Upper lobe of right lung (tissue), 1 donor: ENCODE measurements at regions not wholly inside any gene's neighbourhood (a gene's known extent, or its start where the extent isn't known, plus 50 kb on each side); places are given as distances from the start of the nearest gene placed in this dataset.

Experiments used
- ATAC-seq: fragments of 200-7000 bp; cut with Tn5 transposase; one replicate; pipeline ENCODE4 v1.9.1; 2020; ENCODE audit warnings: mild to moderate bottlenecking, moderate library complexity
- DNase-seq: peaks from one replicate; pipeline ENCODE4 v3.0.0-alpha.2; 2020
- H3K27ac ChIP-seq: fragments of 200-600 bp; one replicate; pipeline ENCODE4 v1.8.0; 2022
- H3K27me3 ChIP-seq: fragments of 200-600 bp; one replicate; pipeline ENCODE4 v1.8.0; 2022; ENCODE audit warnings: mild to moderate bottlenecking
- H3K36me3 ChIP-seq: fragments of 200-600 bp; one replicate; pipeline ENCODE4 v1.8.0; 2022
- H3K4me1 ChIP-seq: fragments of 200-600 bp; one replicate; pipeline ENCODE4 v1.8.0; 2022
- H3K4me3 ChIP-seq: fragments of 200-600 bp; one replicate; pipeline ENCODE4 v1.8.0; 2022; ENCODE audit warnings: mild to moderate bottlenecking
- H3K9me3 ChIP-seq: fragments of 200-600 bp; one replicate; pipeline ENCODE4 v1.8.0; 2022
- CTCF ChIP-seq: fragments of 200-600 bp; IDR thresholded peaks from one replicate; pipeline ENCODE4 v1.8.0; 2022; ENCODE audit warnings: antibody characterized with exemption
- intact Hi-C: fragments of 100-400 bp; cut with DNase I; formaldehyde crosslinking; loops from one replicate; pipeline ENCODE4 v1.11.0; 2022
- donor health status: DM: no; HTN: yes; CAD: no; lungs with severe emphysema.

- Histone ChIP-seq H3K4me3 (no peak overlapping the region), H3K27ac (no peak overlapping the region), H3K4me1 (no peaks in the 10 kb centered on the region), H3K9me3 (no peaks in the 10 kb centered on the region), H3K36me3 (no peaks in the 10 kb centered on the region), H3K27me3 (no peaks in the 10 kb centered on the region)
- no peak for TF ChIP-seq CTCF
- no peak for DNase-seq
- intact Hi-C loops = no loop called here
- no peak for ATAC-seq
Measured at GRCh38 chr10:55870186-55870585, 490.9 kb downstream of the ZWINT start.

- intact Hi-C loops = no loop called here
- no peaks in the 10 kb centered on the region for H3K9me3 ChIP-seq
- peak; percentile 53 for ATAC-seq
- no peak overlapping the region for H3K27ac ChIP-seq
- TF ChIP-seq CTCF = no peak
- H3K4me1 ChIP-seq = no peaks in the 10 kb centered on the region
- no peak for DNase-seq
- no peaks in the 10 kb centered on the region for H3K36me3 ChIP-seq
- H3K4me3 ChIP-seq = no peak overlapping the region
- H3K27me3 ChIP-seq = no peaks in the 10 kb centered on the region
Measured at GRCh38 chr10:55867848-55868247, 493.2 kb downstream of the ZWINT start.

- Histone ChIP-seq H3K4me3 (no peak overlapping the region), H3K27me3 (no peaks in the 10 kb centered on the region), H3K9me3 (no peaks in the 10 kb centered on the region), H3K4me1 (no peaks in the 10 kb centered on the region), H3K27ac (no peak overlapping the region), H3K36me3 (no peaks in the 10 kb centered on the region)
- ATAC-seq = no peak
- no peak for DNase-seq
- no peak for TF ChIP-seq CTCF
- intact Hi-C loops = no loop called here
Measured at GRCh38 chr10:55858730-55859129, 502.3 kb downstream of the ZWINT start.

- Histone ChIP-seq H3K4me1 (no peaks in the 10 kb centered on the region), H3K36me3 (no peaks in the 10 kb centered on the region), H3K27me3 (no peaks in the 10 kb centered on the region), H3K9me3 (no peaks in the 10 kb centered on the region), H3K4me3 (no peak overlapping the region), H3K27ac (no peak overlapping the region)
- ATAC-seq (no peak), DNase-seq (no peak)
- no peak for TF ChIP-seq CTCF
- intact Hi-C loops = no loop called here
Measured at GRCh38 chr10:55852900-55853299, 508.2 kb downstream of the ZWINT start.

GRCh38 chr10:55837273-55837672 is 523.8 kb downstream of the ZWINT start:
- H3K9me3 ChIP-seq = no peaks in the 10 kb centered on the region
- TF ChIP-seq CTCF = no peak
- no peak overlapping the region for H3K4me3 ChIP-seq
- no peak overlapping the region for H3K27ac ChIP-seq
- no peaks in the 10 kb centered on the region for H3K27me3 ChIP-seq
- H3K4me1 ChIP-seq = no peaks in the 10 kb centered on the region
- ATAC-seq = no peak
- DNase-seq = no peak
- H3K36me3 ChIP-seq = no peaks in the 10 kb centered on the region
- intact Hi-C loops = no loop called here

GRCh38 chr10:55822096-55822495 is 539.0 kb downstream of the ZWINT start:
- no peaks in the 10 kb centered on the region for H3K9me3 ChIP-seq
- ATAC-seq (no peak), DNase-seq (no peak)
- no peaks in the 10 kb centered on the region for H3K36me3 ChIP-seq
- H3K27ac ChIP-seq = no peak overlapping the region
- no peaks in the 10 kb centered on the region for H3K27me3 ChIP-seq
- intact Hi-C loops = no loop called here
- H3K4me1 ChIP-seq = no peaks in the 10 kb centered on the region
- no peak overlapping the region for H3K4me3 ChIP-seq
- TF ChIP-seq CTCF = no peak
